ENCODE measurements at regions not wholly inside any gene's neighbourhood (a gene's known extent, or its start where the extent isn't known, plus 50 kb on each side); places are given as distances from the start of the nearest gene placed in this dataset.

DNA sequence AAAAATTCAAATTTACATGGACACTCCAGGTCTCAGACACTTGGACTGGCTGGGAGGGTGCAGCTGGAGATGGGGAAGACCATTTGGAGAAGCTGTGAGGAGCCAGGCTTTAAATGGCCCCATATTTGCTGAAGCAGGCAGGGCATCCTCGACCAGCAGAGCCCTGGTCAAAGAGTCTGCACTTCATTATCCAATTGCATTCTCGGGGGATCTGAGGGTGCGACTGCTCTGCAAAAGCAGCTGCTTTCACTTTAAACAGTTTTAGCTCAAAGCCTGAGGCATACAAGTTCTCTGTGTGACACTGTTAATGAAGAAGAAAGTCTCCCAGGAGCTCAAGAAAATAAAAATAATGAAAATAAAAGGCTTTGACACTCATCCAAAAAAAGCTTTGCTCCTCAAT, 98.0 kb upstream of the SLC25A36 start:
- Histone ChIP-seq H4K20me1 (ENCODE audit: insufficient read depth, low read length) (no peaks in the 10 kb centered on the region), H3K27ac (ENCODE audit: low read depth, low read length) (no peak overlapping the region), H3K79me2 (ENCODE audit: insufficient read depth, low read length) (no peaks in the 10 kb centered on the region), H3K4me1 (ENCODE audit: insufficient read depth, low read length) (no peaks in the 10 kb centered on the region), H2AFZ (ENCODE audit: low read length) (no peak overlapping the region), H3K9me3 (ENCODE audit: low read depth, low read length) (no peaks in the 10 kb centered on the region), H3K4me2 (ENCODE audit: insufficient read depth, low read length) (no peak overlapping the region), H3K27me3 (ENCODE audit: insufficient read depth, low read length) (no peaks in the 10 kb centered on the region), H3K36me3 (ENCODE audit: insufficient read depth, low read length) (no peaks in the 10 kb centered on the region), H3K4me3 (ENCODE audit: insufficient read depth, low read length) (no peak overlapping the region)
- no peak for DNase-seq (ENCODE audit: insufficient read length, low spot score, missing footprints)
- TF ChIP-seq CTCF (IDR thresholded peaks at IDR 0.05; ENCODE audit: extremely low read depth, low read depth, low read length): no peak

- Histone ChIP-seq H3K4me2 (ENCODE audit: insufficient read depth, low read length) (no peak overlapping the region), H3K9me3 (ENCODE audit: low read depth, low read length) (no peaks in the 10 kb centered on the region), H2AFZ (ENCODE audit: low read length) (no peak overlapping the region), H4K20me1 (ENCODE audit: insufficient read depth, low read length) (no peaks in the 10 kb centered on the region), H3K4me1 (ENCODE audit: insufficient read depth, low read length) (no peaks in the 10 kb centered on the region), H3K36me3 (ENCODE audit: insufficient read depth, low read length) (no peaks in the 10 kb centered on the region), H3K27ac (ENCODE audit: low read depth, low read length) (no peak overlapping the region), H3K27me3 (ENCODE audit: insufficient read depth, low read length) (no peaks in the 10 kb centered on the region), H3K4me3 (ENCODE audit: insufficient read depth, low read length) (no peak overlapping the region), H3K79me2 (ENCODE audit: insufficient read depth, low read length) (no peaks in the 10 kb centered on the region)
- TF ChIP-seq CTCF (IDR thresholded peaks at IDR 0.05; ENCODE audit: extremely low read depth, low read depth, low read length): no peak
- no peak for DNase-seq (ENCODE audit: insufficient read length, low spot score, missing footprints)
Measured at GRCh38 chr3:140844072-140844471, 97.6 kb upstream of the SLC25A36 start.

DNA sequence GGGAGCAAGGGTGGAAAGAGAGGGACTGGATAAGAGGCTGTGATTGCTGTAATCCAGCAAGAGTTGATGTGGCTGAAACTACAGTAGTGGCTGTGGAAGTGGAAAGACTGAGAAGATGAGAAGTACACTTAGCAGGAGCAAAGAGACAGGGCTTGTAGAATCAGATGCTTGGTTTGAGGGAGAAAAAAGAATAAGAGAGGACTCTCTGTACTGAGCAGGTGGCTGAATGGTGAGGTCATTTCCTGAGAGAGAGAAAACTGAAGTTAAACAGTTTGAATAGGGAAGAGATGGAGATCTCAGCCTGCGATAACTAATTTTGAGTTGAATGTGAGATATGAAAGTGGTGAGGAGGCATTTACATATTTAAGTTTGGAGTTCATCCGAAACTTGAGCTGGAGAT, 95.8 kb upstream of the SLC25A36 start:
- no peaks in the 10 kb centered on the region for H3K4me1 ChIP-seq (ENCODE audit: insufficient read depth, low read length)
- H4K20me1 ChIP-seq (ENCODE audit: insufficient read depth, low read length): no peaks in the 10 kb centered on the region
- no peak overlapping the region for H2AFZ ChIP-seq (ENCODE audit: low read length)

DNA sequence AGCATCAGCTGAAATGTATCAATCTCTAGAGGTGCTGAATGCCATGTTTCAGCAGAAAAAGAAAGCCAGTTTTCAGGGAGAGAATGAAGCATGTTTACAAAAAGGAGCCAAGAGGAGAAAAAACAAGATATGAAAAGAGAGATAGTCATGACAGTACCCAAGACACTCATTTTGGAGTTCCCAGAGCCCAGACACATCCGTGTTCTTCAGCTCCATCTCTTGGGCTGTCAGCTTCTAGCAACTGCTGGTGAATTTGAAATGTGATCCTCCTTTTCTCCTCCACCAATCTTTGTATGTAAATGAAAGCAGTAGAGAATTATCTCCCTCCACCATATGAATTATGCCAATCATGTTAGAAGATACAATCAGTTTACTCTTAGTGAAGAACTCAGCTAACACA, 93.0 kb upstream of the SLC25A36 start:
- H3K4me1 ChIP-seq (ENCODE audit: insufficient read depth, low read length): no peaks in the 10 kb centered on the region
- no peak for DNase-seq (ENCODE audit: insufficient read length, low spot score, missing footprints)
- no peak overlapping the region for H3K4me3 ChIP-seq (ENCODE audit: insufficient read depth, low read length)
- no peaks in the 10 kb centered on the region for H3K79me2 ChIP-seq (ENCODE audit: insufficient read depth, low read length)
- H3K9me3 ChIP-seq (ENCODE audit: low read depth, low read length): no peaks in the 10 kb centered on the region
- H4K20me1 ChIP-seq (ENCODE audit: insufficient read depth, low read length): no peaks in the 10 kb centered on the region
- no peak overlapping the region for H3K27ac ChIP-seq (ENCODE audit: low read depth, low read length)
- no peak overlapping the region for H2AFZ ChIP-seq (ENCODE audit: low read length)
- no peak for TF ChIP-seq CTCF (IDR thresholded peaks at IDR 0.05; ENCODE audit: extremely low read depth, low read depth, low read length)
- no peak overlapping the region for H3K4me2 ChIP-seq (ENCODE audit: insufficient read depth, low read length)
- H3K36me3 ChIP-seq (ENCODE audit: insufficient read depth, low read length): no peaks in the 10 kb centered on the region
- no peaks in the 10 kb centered on the region for H3K27me3 ChIP-seq (ENCODE audit: insufficient read depth, low read length)

More for the DNA sequence above, 95.8 kb upstream of the SLC25A36 start:
- Histone ChIP-seq H3K4me2 (ENCODE audit: insufficient read depth, low read length) (no peak overlapping the region), H3K36me3 (ENCODE audit: insufficient read depth, low read length) (no peaks in the 10 kb centered on the region), H3K4me3 (ENCODE audit: insufficient read depth, low read length) (no peak overlapping the region), H3K27me3 (ENCODE audit: insufficient read depth, low read length) (no peaks in the 10 kb centered on the region), H3K9me3 (ENCODE audit: low read depth, low read length) (no peaks in the 10 kb centered on the region), H3K79me2 (ENCODE audit: insufficient read depth, low read length) (no peaks in the 10 kb centered on the region), H3K27ac (ENCODE audit: low read depth, low read length) (no peak overlapping the region)
- no peak for TF ChIP-seq CTCF (IDR thresholded peaks at IDR 0.05; ENCODE audit: extremely low read depth, low read depth, low read length)
- DNase-seq (ENCODE audit: insufficient read length, low spot score, missing footprints): no peak

Measured in osteoblast (primary cell).